K562 (cell line): ENCODE measurements at regions not wholly inside any gene's neighbourhood (a gene's known extent, or its start where the extent isn't known, plus 50 kb on each side); places are given as distances from the start of the nearest gene placed in this dataset.

Source experiments
- CHD1 ChIP-seq: fragments of 200-600 bp; sonication (generic); IDR thresholded peaks from one replicate; pipeline ENCODE4 v1.6.1; 2012; ENCODE audit warnings: mild to moderate bottlenecking, moderate library complexity, low read length, inconsistent platforms
- CUX1 ChIP-seq: fragments of 200-800 bp; sonication (Bioruptor generic); IDR thresholded peaks from 2 replicates; pipeline ENCODE4 v1.6.1; 2016; ENCODE audit warnings: missing genetic modification characterization, missing compliant biosample characterization
- HCFC1 ChIP-seq: IDR thresholded peaks from 2 replicates; pipeline ENCODE4 v1.6.1; 2012; ENCODE audit warnings: low read depth, low read length, improper control_type of control experiment
- KLF1 ChIP-seq: fragments of 450-650 bp; IDR thresholded peaks from 2 replicates; pipeline ENCODE4 v1.6.1; 2016; ENCODE audit warnings: missing genetic modification characterization, missing compliant biosample characterization
- KLF16 ChIP-seq: IDR thresholded peaks from 2 replicates; pipeline ENCODE4 v1.6.1; 2016; ENCODE audit warnings: antibody characterized with exemption
- MCM7 ChIP-seq, 2 experiments: fragments of 450-650 bp; IDR thresholded peaks; 2 replicates each; pipeline ENCODE4 v1.6.1; 2016 to 2018
- TAF1 ChIP-seq: IDR thresholded peaks from 2 replicates; pipeline ENCODE4 v1.6.1; 2011; ENCODE audit warnings: mild to moderate bottlenecking, low read length, moderate library complexity; ENCODE audit not compliant: insufficient read depth, control insufficient read depth, severe bottlenecking; ENCODE audit errors: extremely low read depth
- ZNF232 ChIP-seq: sonication (generic); formaldehyde crosslinking; IDR thresholded peaks from 2 replicates; pipeline ENCODE4 v1.8.0; 2022; ENCODE audit warnings: mild to moderate bottlenecking, missing genetic modification reagents

GRCh38 chr11:128388206-128388815 lies 199.0 kb downstream of the ETS1 start (continued):
- TF ChIP-seq MCM7 (IDR thresholded peaks at IDR 0.05) (no peak), HCFC1 (no peak), TAF1 (no peak), ZNF232 (CRISPR knock-in tag) (no peak), CUX1 (CRISPR knock-in tag) (no peak), KLF1 (tag) (no peak), CHD1 (no peak), KLF16 (no peak)
